Omental fat pad (tissue), 3 donors: ENCODE measurements at regions not wholly inside any gene's neighbourhood (a gene's known extent, or its start where the extent isn't known, plus 50 kb on each side); places are given as distances from the start of the nearest gene placed in this dataset.
"Not testable (repeated sequence)": the region's sequence is repeated elsewhere in the genome, so short reads cannot be mapped to it uniquely, and the experiment has no call there.

Experiments used
- ATAC-seq: fragments of 150-250 bp; one replicate; pipeline ENCODE4 v1.9.1; 2016; ENCODE audit warnings: mild to moderate bottlenecking, moderate library complexity; ENCODE audit not compliant: low FRiP score
- DNase-seq: peaks from one replicate; pipeline ENCODE4 v3.0.0-alpha.2; 2019; ENCODE audit warnings: low spot score
- CTCF ChIP-seq, 3 donors: fragments of 450-650 bp; IDR thresholded peaks; one replicate each; pipeline ENCODE4 v1.5.1; 2016 to 2017; ENCODE audit warnings: antibody characterized with exemption in 3 of 3, mild to moderate bottlenecking in 3 of 3, moderate library complexity in 2 of 3

- DNase-seq (no peak), ATAC-seq (no peak)
- no peak for TF ChIP-seq CTCF (IDR thresholded peaks at IDR 0.05)
These were observed 127.5 kb downstream of the ABHD5 start for GRCh38 chr3:43818229-43818628.

GRCh38 chr3:43838009-43838758 is 147.4 kb downstream of the ABHD5 start:
- DNase-seq (no peak), ATAC-seq (no peak)
- no peak for TF ChIP-seq CTCF (IDR thresholded peaks at IDR 0.05)

DNA sequence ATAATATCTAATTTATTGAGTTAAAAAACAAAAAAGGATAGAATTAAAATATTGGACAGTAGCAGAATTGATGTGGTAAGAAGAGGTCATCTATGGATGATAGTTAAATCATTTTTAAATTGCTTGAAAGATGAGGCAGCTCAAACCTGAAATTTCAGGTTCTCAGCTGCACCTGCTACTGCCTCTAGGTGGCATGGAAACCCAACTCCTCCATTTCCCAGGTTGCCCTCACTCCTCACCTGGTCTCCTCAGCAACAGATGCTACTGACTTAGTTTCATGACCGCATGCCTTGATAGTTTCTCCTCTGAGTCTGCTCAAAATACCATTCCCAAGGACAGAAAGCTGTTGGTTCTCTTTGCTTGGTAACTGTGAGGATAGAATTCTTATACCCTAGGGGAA is 148.1 kb downstream of the ABHD5 start:
- ATAC-seq (no peak), DNase-seq (no peak)
- no peak for TF ChIP-seq CTCF (IDR thresholded peaks at IDR 0.05)

- DNase-seq (no peak), ATAC-seq (no peak)
- no peak for TF ChIP-seq CTCF (IDR thresholded peaks at IDR 0.05)
These were observed 152.6 kb downstream of the ABHD5 start for GRCh38 chr3:43843386-43843785.

- no peak for TF ChIP-seq CTCF (IDR thresholded peaks at IDR 0.05)
These were observed 154.0 kb downstream of the ABHD5 start for GRCh38 chr3:43844757-43845156.

DNA sequence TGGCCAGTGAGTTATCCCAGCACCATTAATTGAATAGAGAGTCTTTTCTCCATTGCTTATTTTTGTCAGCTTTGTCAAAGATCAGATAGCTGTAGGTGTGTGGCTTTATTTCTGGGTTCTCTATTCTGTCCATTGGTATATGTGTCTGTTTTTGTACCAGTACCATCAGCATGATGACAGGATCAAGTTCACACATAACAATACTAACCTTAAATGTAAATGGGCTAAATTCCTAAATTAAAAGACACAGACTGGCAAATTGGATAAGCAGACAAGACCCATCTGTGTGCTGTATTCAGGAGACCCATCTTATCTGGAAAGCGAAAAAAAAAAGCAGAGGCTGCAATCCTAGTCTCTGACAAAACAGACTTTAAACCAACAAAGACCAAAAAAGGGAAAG is 154.8 kb downstream of the ABHD5 start:
- ATAC-seq = not testable (repeated sequence)

More at GRCh38 chr3:43844757-43845156, 154.0 kb downstream of the ABHD5 start:
- DNase-seq = no peak
- ATAC-seq = no peak

DNA sequence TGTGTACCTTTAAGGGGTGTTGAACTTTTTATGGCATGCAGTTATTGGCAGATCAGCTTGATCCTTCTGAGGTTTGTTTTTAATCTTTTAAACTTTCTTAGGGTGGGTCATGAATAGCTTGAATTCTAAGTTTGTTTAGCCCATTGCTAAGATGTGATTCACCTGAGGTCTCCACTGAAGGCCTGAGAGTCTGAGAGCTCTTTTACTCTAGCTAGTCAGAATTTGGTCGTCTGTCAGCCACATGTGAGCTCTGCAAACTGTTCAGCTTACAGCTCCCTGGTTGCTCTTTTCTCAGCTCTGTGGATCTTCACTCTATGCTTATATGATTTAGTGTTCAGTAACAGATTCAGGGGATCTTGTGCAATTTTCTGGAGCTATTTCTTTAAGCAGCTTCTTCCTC is 161.3 kb downstream of the ABHD5 start:
- no peak for TF ChIP-seq CTCF (IDR thresholded peaks at IDR 0.05)
- ATAC-seq = no peak

More for the DNA sequence above, 154.8 kb downstream of the ABHD5 start:
- DNase-seq = not testable (repeated sequence)

More for the DNA sequence above, 161.3 kb downstream of the ABHD5 start:
- DNase-seq = no peak
